Esophagus squamous epithelium (tissue), 4 donors: ENCODE measurements at regions not wholly inside any gene's neighbourhood (a gene's known extent, or its start where the extent isn't known, plus 50 kb on each side); places are given as distances from the start of the nearest gene placed in this dataset.

Experiments used
- POLR2A ChIP-seq, 4 donors: fragments of 450-650 bp; IDR thresholded peaks; one replicate each; pipeline ENCODE4 v1.6.1; 2017; ENCODE audit warnings: antibody characterized with exemption in 4 of 4, mild to moderate bottlenecking in 4 of 4, moderate library complexity in 3 of 4
- TF ChIP-seq, protein P1 (sequence below), 6 experiments: fragments of 450-650 bp in 4 of 6; fragments of 200-600 bp in 2 of 6; sonication (generic) in 2 of 6; IDR thresholded peaks; one replicate each; pipeline ENCODE4 v1.5.1; 2016 to 2019; ENCODE audit warnings: antibody characterized with exemption in 6 of 6, mild to moderate bottlenecking in 4 of 6, moderate library complexity in 4 of 6

- TF ChIP-seq, protein P1, sequence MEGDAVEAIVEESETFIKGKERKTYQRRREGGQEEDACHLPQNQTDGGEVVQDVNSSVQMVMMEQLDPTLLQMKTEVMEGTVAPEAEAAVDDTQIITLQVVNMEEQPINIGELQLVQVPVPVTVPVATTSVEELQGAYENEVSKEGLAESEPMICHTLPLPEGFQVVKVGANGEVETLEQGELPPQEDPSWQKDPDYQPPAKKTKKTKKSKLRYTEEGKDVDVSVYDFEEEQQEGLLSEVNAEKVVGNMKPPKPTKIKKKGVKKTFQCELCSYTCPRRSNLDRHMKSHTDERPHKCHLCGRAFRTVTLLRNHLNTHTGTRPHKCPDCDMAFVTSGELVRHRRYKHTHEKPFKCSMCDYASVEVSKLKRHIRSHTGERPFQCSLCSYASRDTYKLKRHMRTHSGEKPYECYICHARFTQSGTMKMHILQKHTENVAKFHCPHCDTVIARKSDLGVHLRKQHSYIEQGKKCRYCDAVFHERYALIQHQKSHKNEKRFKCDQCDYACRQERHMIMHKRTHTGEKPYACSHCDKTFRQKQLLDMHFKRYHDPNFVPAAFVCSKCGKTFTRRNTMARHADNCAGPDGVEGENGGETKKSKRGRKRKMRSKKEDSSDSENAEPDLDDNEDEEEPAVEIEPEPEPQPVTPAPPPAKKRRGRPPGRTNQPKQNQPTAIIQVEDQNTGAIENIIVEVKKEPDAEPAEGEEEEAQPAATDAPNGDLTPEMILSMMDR (IDR thresholded peaks at IDR 0.05), result no peak
- no peak for TF ChIP-seq POLR2A (IDR thresholded peaks at IDR 0.05)
Measured at GRCh38 chr19:29083863-29084262, 129.1 kb downstream of the UQCRFS1 start.
